Spinal cord (tissue), 9 donors: ENCODE measurements at regions not wholly inside any gene's neighbourhood (a gene's known extent, or its start where the extent isn't known, plus 50 kb on each side); places are given as distances from the start of the nearest gene placed in this dataset.

Experiments used
- DNase-seq, 6 donors: peaks; one replicate each; pipeline versions ENCODE4 v3.0.0 to v3.0.0-alpha.2; 2013 to 2015; ENCODE audit warnings: low spot score in 6 of 6, low read depth in 4 of 6
- H3K27ac ChIP-seq: one replicate; pipeline ENCODE4 v1.5.1; 2013; ENCODE audit warnings: low read depth, low read length, control low read depth
- H3K27me3 ChIP-seq: one replicate; pipeline ENCODE4 v1.6.1; 2013; ENCODE audit warnings: low read length; ENCODE audit not compliant: control insufficient read depth, insufficient read depth
- H3K36me3 ChIP-seq: one replicate; pipeline ENCODE4 v1.6.1; 2013; ENCODE audit warnings: low read length; ENCODE audit not compliant: control insufficient read depth, insufficient read depth
- H3K4me1 ChIP-seq: one replicate; pipeline ENCODE4 v1.6.1; 2013; ENCODE audit warnings: low read length; ENCODE audit not compliant: control insufficient read depth, insufficient read depth
- H3K4me3 ChIP-seq: one replicate; pipeline ENCODE4 v1.5.1; 2013; ENCODE audit warnings: low read depth, low read length, control low read depth
- H3K9me3 ChIP-seq: one replicate; pipeline ENCODE4 v1.6.1; 2013; ENCODE audit warnings: low read length; ENCODE audit not compliant: control insufficient read depth, insufficient read depth
- whole genome bisulfite sequencing: methylation state at CpG from one replicate; pipeline ENCODE4 v1.1.5; 2013; ENCODE audit warnings: missing lambda C conversion rate; ENCODE audit not compliant: insufficient coverage; 5-methylcytosine and 5-hydroxymethylcytosine counted together
- donor health status: healthy.

DNA sequence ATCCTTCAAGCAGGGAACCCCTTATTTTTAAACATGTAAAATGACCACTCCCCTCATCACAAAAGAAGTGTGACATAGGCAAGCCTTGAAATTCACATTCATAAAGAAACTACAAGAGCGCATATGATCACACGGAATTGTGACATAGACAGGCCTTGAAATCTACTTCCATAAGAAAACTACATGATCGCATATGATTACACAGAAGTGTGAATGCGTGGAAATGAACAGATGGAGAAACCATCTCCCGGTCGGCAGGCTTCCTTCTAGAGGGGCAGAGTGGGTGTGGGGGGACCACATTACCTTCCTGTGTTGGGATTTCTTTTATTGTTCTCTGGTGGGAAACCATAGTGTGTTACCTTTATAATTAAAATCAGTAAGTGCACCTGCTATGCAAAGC is 285.1 kb upstream of the ADARB2 start:
- Histone ChIP-seq H3K9me3 (no peaks in the 10 kb centered on the region), H3K27me3 (no peaks in the 10 kb centered on the region), H3K4me3 (no peak overlapping the region), H3K36me3 (no peaks in the 10 kb centered on the region), H3K27ac (no peak overlapping the region), H3K4me1 (no peaks in the 10 kb centered on the region)
- WGBS, result 90% methylated on average over 2 of the region's 6 CpGs
- peak in 1 of 6 donors; percentile 69 for DNase-seq

DNA sequence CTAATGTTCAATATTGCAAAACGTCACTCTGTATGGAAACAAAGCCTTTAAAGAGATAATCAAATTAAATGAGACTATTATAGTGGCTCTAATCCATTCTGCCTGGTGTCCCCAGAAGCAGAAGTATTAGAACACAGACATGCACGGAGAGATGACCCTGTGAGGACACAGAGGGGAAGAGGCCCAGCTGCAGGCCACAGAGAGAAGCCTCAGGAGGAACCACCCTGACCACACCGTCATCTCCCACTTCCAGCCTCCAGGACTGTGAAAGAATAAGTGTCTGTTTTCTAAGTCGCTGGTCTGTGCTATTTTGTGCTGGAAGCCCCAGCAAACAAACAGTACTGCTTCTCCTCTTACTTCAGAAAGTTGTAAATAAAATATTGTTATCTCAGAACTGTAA is 283.5 kb upstream of the ADARB2 start:
- Histone ChIP-seq H3K36me3 (no peaks in the 10 kb centered on the region), H3K4me1 (no peaks in the 10 kb centered on the region), H3K4me3 (no peak overlapping the region), H3K27me3 (no peaks in the 10 kb centered on the region), H3K27ac (no peak overlapping the region), H3K9me3 (no peaks in the 10 kb centered on the region)
- DNase-seq, result no peak
- no CpG with 5 or more reads among the region's 4 CpGs for WGBS

DNA sequence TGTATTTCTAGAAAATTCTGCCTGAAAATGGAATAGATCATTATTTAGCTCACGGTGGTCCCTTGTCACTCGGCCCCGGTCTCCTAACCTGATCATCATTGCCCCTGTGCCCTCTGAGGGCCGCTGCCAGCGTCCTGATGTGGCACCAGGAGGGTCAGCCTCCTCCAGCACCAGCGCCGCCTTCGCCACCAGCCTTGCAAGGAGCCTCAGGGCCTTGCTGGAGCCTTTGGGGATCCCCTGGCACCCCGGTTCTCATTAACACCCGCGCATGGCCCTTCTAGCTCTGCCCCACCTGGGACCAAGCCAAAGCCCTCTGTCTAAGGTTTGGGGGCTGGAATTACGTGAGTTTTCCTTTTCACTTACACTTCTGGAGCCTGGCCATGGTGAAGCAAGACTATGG is 282.5 kb upstream of the ADARB2 start:
- Histone ChIP-seq H3K4me1 (no peaks in the 10 kb centered on the region), H3K9me3 (no peaks in the 10 kb centered on the region), H3K27me3 (no peaks in the 10 kb centered on the region), H3K4me3 (no peak overlapping the region), H3K27ac (no peak overlapping the region), H3K36me3 (no peaks in the 10 kb centered on the region)
- 90% methylated on average over 12 of the region's 12 CpGs for WGBS
- DNase-seq, result no peak

DNA sequence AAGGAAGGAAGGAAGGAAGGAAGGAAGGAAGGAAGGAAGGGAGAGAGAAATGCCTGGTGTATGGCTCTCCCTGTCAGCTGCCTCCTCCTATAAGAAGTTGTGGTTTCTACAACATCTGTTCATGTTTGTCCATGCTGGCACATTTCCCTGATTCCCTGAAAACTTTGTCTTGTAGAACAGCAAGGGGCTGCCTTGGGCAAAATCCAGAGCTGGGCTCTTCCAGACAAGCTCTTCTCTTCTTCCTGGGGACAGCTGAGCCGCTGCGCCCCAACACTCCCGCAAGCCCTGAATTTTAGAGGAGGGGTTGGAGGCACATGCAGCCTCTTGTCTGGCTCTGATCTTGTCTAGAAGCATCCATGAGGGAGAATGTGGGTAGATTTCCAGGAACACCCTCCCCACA is 282.0 kb upstream of the ADARB2 start:
- Histone ChIP-seq H3K4me1 (no peaks in the 10 kb centered on the region), H3K27ac (no peak overlapping the region), H3K27me3 (no peaks in the 10 kb centered on the region), H3K9me3 (no peaks in the 10 kb centered on the region), H3K4me3 (no peak overlapping the region), H3K36me3 (no peaks in the 10 kb centered on the region)
- DNase-seq, result peak in 1 of 6 donors; percentile 74
- WGBS, result no CpG with 5 or more reads among the region's 3 CpGs

DNA sequence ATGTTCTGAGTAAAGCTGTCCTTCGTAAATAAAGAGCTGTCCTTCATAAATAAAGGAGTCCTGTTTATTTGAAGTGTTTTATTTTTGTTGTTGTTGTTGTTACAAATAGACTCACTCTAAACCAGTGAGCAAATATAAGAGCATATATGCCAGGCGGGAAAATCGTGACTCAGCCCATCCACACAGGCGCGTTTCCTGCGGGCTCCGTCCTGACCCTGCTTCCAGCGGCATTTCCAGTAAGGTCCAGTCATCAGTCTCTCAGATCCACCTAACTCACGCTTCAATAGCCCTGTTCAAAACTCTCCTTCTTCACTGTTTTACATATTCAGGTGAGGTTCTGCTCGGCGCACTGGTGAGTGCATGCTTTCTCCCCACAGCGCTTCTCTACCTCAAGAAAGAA is 277.2 kb upstream of the ADARB2 start:
- H3K27me3 ChIP-seq, result no peaks in the 10 kb centered on the region
- no peaks in the 10 kb centered on the region for H3K9me3 ChIP-seq
- WGBS, result 100% methylated on average over 8 of the region's 12 CpGs
- H3K4me3 ChIP-seq, result no peak overlapping the region
- H3K36me3 ChIP-seq, result no peaks in the 10 kb centered on the region
- no peaks in the 10 kb centered on the region for H3K4me1 ChIP-seq
- DNase-seq, result no peak
- H3K27ac ChIP-seq, result no peak overlapping the region

DNA sequence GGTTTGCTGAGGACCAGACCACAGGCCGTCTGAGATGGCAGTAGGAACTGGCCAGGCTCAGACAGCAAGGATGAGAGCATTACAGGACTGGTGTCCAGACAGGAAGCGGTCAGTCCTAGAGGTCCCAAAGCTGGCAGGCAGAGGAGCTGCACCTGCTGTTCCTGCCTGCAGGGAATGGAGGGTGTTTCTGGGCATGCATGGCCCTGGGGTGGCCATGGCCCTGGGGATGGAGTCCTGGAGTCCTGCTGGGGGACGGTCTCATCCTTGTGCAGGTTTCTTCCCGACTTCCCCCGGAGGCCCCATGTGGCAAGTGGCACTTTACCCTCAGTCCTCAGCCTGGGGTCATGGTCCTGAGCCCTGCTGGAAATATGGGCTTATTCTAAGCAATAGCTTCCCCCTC is 274.9 kb upstream of the ADARB2 start:
- Histone ChIP-seq H3K27ac (no peak overlapping the region), H3K36me3 (no peaks in the 10 kb centered on the region), H3K4me3 (no peak overlapping the region), H3K27me3 (no peaks in the 10 kb centered on the region), H3K4me1 (no peaks in the 10 kb centered on the region), H3K9me3 (no peaks in the 10 kb centered on the region)
- DNase-seq, result no peak
- 90% methylated on average over 5 of the region's 5 CpGs for WGBS

DNA sequence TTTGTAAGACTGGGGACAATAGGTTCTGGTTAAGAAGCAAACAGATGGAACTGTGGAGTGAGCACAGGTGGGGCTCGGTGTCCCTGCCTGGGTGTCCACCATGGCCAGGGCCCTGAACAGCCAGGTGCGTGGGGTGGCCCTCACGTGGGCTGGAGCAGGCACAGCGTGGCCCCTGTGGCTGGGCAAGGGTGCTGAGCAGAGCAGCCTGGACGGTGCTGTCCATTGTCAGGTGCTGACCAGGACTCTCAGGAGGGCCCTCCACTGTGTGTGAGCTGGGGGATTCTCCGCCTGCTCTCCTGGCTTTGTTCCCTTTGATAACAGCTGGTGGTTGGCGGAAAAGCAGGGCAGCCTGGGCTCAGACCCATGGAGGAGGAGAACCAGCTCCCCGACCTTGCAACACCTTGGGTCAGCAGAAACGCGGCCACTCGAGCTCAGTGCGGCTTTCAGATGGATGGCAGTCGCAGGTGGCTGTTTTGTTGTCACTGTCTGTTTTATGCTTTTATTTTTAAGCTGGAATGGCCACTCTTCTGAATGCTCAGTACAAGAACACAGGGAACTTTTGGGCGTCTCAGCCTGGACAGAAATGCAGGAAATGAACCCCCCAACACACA is 273.9 kb upstream of the ADARB2 start:
- Histone ChIP-seq H3K9me3 (no peaks in the 10 kb centered on the region), H3K4me3 (no peak overlapping the region), H3K4me1 (no peaks in the 10 kb centered on the region), H3K36me3 (no peaks in the 10 kb centered on the region), H3K27me3 (no peaks in the 10 kb centered on the region), H3K27ac (no peak overlapping the region)
- WGBS, result 79% methylated on average over 14 of the region's 14 CpGs
- DNase-seq, result no peak

DNA sequence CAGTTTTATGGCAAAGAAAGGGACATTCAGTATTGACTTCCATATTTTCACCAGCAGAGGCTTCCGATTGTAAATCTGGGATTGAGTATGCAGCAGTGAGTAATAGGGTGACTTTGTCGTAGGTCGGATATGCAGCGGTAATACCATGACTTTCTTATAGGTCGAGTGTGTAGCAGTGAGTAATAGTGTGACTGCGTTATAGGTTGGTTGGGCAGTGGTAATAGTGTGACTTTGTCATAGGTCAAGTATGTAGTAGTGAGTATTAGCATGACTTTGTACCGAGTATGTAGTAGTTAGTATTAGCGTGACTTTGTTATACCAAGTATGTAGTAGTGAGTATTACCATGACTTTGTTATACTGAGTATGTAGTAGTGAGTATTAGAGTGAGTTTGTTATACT is 268.2 kb upstream of the ADARB2 start:
- WGBS, result 98% methylated on average over 8 of the region's 8 CpGs
- Histone ChIP-seq H3K27ac (no peak overlapping the region), H3K9me3 (no peaks in the 10 kb centered on the region), H3K4me1 (no peaks in the 10 kb centered on the region), H3K27me3 (no peaks in the 10 kb centered on the region), H3K36me3 (no peaks in the 10 kb centered on the region), H3K4me3 (no peak overlapping the region)
- DNase-seq, result no peak

DNA sequence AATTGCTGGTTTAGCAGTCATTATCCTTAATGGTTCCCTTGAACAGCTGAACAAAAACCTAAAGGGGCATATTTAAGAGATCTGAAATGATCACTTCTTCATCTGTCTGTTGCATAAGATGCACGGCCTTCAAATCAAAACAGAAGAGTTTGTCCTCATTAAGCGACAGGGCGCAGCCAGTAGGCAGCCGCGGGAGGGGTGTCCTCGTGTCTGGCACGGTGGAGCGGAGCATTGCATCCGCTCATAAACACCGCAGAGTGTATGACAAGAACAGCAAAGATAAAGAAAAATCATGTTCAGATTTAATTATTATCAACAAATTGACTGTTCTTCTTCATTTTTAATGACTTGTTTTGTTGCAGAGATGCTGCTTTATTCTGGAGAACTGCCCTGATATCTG is 255.6 kb upstream of the ADARB2 start:
- H3K27ac ChIP-seq, result no peak overlapping the region
- H3K36me3 ChIP-seq, result no peaks in the 10 kb centered on the region
- no peaks in the 10 kb centered on the region for H3K9me3 ChIP-seq
- H3K4me1 ChIP-seq, result no peaks in the 10 kb centered on the region
- 96% methylated on average over 4 of the region's 10 CpGs for WGBS
- DNase-seq, result peak in 1 of 6 donors; percentile 16
- no peak overlapping the region for H3K4me3 ChIP-seq
- H3K27me3 ChIP-seq, result no peaks in the 10 kb centered on the region

DNA sequence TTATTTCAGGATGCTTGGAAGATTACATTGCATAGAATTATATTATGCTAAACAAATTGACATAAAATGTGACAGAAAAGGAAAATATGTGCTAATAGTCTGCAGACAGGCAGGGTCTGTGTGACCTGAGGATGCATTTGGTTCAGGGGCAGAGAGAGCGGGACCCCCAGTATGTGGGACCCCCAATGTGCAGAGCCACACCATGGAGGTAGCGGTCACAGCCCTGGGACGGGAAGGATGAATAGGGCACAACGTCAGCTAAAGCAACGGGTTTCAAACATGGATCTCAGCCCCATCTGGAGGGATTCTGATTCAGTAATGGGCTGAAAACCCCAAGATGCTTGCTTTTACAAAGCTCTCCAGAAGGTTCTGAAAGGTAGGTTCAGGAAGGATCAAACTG is 251.8 kb upstream of the ADARB2 start:
- no peaks in the 10 kb centered on the region for H3K36me3 ChIP-seq
- H3K9me3 ChIP-seq, result no peaks in the 10 kb centered on the region
- no peak for DNase-seq
- no peaks in the 10 kb centered on the region for H3K27me3 ChIP-seq
- H3K27ac ChIP-seq, result no peak overlapping the region
- H3K4me3 ChIP-seq, result no peak overlapping the region
- WGBS, result 94% methylated on average over 5 of the region's 5 CpGs
- no peaks in the 10 kb centered on the region for H3K4me1 ChIP-seq
